ENCODE measurements at regions not wholly inside any gene's neighbourhood (a gene's known extent, or its start where the extent isn't known, plus 50 kb on each side); places are given as distances from the start of the nearest gene placed in this dataset.

DNA sequence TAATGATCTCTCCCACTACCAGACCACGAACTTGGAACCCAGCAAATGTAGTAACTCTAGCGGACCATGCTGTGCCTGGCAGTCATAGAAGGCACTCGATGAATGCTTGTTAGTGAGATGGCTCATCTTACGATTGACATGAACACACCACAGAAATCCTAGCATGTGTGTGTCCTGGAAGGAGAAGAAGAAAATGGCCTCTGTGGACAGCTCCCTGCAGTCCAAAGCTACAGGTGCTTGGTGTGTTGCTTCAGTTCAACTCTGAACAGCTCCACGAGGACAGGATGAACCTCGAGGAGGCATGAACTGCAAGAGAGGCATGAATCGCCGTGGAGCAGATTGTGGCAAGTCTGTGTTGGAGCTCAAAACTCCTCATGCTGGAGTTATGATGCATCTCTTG is 93.5 kb downstream of the KLF6 start:
- no peak for DNase-seq (ENCODE audit: low read depth)

DNA sequence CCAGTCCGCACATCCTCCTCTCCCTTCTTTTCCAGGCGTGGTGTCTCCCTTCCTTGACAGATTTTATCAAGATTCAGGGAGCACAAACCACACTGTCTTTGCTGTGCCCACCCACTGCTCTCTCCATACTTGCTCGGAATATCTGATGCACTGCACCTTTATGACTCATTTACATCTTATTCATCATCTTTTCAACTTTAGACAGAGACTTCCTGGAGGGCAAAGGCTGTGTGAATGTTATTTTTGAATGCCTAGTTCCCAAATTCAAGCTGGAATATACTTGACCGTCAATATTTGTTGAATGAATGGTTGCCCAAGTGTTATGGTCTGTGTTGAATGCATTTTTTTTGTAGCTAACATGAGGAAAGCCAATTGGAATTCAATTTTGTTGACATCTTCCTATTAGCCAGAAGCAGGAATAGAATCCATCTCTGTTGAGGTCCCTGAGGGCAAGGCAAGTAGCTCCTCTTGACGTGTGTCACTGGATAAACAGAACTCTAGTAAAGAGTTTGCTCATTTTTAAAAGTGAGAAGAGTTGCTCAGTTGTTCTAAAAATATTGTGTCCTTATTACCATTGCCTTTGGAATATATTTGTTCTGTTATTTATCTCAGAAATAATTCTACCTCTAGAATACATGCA is 95.0 kb downstream of the KLF6 start:
- DNase-seq (ENCODE audit: low read depth) = no peak

DNA sequence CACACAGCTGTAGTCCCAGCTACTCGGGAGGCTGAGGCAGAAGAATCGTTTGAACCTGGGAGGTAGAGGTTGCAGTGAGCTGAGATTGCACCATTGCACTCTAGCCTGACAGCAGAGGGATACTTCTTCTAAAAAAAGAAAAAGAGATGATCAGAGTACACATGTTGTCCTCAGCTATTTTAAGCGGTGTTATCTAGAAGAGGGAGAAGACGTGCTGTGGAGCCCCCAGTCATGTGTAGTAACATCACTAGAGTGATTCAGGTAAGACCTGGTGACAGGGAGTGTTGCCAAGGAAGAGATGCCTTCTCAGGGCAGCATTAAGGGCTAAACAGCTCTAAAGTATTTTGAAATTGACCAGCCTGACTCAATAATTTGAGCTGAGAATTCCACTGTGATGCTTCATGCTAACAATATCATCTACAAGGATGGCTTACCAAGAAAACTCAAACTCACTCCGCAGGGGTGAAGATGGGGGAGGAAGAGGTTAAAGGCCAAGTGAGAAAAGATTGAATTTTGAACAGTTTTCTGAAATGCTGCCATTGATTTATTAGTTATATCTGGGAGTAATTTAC is 97.4 kb downstream of the KLF6 start:
- no peak for DNase-seq (ENCODE audit: low read depth)

DNA sequence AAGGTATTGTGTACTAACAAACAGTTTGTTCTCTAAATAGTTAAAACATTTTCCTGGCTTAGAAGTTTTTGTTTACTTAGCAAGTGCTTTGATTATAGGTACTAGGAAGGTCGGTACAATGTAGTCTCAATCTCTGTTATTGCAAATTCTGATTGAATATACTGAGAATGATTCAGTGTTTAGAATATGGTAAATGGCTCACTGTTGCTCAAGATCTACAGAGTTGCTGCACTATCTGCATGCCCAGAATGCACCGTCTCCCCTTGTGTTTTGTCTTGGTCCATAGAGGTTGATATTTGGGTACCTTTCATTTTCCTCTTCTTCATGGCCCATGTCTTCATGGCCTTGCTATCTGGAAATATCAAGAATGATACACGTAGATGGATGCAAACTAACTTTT is 99.6 kb downstream of the KLF6 start:
- DNase-seq (ENCODE audit: low read depth) = no peak

DNA sequence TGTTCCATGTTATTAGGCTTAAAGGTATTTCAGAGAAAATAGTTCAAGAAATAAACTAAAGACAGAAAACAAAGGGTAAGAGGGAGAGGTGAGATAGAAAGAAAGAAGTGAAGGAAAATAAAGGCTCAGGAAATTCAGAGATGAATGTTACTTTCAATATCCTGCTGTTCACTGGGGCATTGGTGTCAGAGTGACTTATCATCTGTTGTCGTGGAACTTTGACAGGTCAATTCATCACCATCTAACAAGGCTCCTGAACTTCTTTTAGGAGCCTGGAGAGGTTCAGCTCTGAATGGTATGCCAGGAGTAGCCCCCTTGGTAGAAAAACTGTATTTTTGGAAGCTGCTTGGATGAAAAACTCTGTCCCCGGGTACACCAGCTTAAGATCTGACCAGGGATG is 100.1 kb downstream of the KLF6 start:
- no peak for DNase-seq (ENCODE audit: low read depth)

DNA sequence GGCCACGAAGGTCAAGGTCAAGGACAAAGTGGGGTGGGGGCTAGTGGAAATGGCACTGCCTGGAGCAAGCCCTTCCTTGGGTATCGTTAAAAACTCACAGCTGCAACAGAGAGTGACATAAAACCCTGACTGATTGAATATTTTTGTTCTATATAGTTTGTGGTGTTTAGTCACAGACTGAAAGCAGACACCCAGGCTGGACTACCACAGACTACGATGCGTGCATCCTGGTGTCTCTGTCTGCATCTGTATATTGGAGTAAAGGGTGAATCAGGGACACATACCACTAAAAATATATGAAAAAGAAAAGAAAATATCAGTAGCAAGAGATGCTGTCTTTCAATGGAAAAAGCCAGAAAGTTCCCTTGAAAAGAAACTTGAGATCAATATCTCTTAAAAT is 101.4 kb downstream of the KLF6 start:
- no peak for DNase-seq (ENCODE audit: low read depth)

DNA sequence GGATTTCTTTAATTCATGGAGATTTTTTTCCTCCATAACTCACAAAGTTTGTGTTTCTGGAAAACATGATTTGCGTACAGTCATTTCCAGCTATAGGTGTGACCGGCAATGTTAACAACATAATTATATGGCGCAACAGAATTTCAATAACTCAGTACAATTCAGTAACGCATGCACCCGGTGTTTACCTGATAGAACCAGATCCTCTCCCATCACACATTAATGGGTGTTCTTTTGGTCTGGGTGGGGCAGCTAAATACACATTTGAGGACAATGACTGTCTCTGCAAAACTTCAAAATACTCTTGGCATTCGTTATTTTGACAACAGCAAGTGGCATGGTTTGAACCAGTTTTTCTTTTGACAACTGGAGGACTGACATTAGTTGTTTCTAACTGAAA is 102.3 kb downstream of the KLF6 start:
- no peak for DNase-seq (ENCODE audit: low read depth)

DNA sequence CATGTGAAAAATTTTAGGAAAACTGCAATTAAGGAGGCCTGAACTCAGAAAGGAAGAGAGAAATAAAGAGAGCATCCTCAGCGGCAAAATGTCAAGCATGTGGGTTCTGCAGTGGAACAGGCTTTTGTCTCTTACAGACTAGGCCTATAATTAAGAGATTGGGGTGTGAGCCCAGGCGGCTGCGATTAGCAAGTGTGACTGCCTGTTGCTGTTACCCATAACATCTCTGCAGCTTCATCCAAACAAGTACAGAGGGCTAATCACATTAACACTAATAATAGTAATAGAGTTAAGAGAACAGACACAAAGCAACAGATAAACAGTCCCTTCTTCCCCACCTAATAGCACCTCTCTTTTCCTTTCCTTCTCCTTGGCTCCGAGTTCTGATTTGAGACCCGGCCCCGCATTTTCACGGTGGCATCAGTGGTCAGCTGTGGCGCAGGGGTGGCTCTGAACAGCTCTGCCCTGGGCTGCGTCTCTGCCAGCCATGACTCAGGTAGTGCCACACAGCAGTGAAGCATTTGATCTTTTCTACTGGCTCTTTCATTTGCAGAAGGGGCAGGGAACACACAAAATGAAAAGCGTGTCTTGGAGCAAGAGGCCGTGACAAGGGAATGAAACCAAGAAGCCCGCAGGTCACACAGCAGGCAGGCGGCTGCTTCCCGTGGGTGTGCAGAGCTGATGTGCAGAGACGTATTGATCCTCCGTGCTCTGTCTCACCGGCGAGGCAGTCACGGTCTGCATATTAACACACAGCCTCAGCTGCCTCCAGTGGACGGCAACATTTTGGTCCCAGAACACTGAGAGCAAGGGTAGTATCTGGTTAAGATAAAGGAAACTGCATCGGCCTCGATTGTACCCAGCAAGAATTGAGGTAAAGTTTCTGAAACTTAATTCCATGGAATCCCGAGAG is 103.1 kb downstream of the KLF6 start:
- no peak for DNase-seq (ENCODE audit: low read depth)

DNA sequence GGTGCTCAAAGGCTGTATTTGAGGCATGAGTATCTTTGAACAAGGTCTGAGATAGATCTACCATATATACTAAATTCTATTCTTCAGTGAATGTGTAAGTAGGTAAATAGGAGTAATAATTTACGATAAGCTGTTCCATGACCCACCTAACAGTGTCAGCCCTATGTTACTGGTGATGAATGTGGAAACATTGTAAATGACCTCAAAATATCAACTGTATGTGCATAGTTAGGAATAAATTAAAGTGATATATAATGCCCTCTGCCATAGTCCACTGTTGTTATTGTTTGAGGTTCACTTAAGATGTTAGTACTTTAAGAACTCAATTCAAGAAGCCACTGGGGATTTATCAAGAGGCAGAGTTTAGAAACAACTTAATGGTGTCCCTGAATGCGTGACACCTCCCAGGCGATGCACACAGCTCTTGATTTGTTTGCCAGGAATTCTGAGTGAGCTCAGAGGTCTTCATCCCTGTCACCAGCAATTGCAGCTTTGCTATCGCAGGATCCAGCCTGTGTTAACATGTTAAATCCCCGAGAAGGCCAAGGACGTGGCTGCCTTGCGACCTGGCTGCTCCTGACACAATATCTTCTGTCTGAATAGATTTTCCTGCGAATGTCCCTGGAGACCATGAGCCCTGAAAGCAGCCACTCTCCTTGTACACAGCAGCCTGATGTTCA is 104.9 kb downstream of the KLF6 start:
- DNase-seq (ENCODE audit: low read depth) = no peak

DNA sequence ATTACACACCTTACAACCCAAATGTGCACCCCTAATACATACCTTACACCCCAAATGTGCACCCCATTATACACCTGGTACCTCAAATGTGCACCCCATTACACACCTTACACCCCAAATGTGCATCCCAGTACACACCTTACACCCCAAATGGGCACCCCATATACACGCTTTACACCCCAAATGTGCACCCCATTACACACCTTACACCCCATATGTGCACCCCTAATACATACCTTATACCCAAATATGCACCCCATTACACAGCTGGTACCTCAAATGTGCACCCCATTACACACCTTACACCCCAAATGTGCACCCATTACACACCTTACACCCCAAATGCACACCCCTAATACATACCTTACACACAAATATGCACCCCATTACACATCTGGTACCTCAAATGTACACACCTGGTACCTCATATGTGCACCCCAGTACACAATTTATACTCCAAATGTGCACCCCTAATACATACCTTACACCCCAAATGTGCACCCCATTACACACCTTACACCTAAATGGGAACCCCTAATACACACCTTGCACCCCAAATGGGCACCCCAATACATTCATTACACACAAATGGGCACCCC is 106.3 kb downstream of the KLF6 start:
- no peak for DNase-seq (ENCODE audit: low read depth)

DNA sequence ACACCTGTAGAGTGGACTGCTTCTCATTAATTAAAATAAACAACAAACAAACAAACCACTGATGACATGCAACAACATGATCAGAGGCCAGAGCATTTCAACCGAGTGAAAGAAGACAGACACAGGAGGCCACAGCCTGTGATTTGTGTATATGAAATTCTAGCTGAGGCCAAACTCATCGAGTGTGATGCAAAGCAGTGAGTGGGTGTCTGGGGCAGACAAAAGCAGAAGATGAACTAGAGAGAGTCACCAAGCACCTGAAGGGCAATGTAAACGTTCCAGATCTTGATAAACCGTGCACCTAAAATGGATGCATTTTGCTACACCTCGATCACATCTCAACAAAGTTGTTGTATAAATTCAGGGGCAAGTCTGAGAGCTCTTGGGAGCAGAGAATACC is 108.4 kb downstream of the KLF6 start:
- DNase-seq (ENCODE audit: low read depth) = no peak

DNA sequence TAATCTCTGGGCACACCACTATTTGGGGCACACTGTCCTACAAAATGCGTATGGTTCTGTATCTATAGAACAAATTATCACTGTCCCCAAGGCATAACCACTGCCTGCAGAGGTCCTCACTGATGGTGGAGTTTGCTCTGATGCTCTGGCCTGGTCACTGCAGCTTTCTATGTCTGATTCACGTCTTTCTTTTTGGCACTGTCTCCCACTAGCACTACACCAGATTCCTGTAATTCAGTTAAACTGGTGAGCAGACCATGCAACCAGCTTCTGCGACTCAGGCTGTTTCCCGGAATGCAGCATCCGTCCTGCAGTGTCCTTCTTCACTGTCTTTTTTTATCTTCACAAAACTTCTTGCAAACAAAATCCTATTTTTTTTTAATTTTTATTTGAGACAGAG is 112.8 kb downstream of the KLF6 start:
- DNase-seq (ENCODE audit: low read depth) = no peak

DNA sequence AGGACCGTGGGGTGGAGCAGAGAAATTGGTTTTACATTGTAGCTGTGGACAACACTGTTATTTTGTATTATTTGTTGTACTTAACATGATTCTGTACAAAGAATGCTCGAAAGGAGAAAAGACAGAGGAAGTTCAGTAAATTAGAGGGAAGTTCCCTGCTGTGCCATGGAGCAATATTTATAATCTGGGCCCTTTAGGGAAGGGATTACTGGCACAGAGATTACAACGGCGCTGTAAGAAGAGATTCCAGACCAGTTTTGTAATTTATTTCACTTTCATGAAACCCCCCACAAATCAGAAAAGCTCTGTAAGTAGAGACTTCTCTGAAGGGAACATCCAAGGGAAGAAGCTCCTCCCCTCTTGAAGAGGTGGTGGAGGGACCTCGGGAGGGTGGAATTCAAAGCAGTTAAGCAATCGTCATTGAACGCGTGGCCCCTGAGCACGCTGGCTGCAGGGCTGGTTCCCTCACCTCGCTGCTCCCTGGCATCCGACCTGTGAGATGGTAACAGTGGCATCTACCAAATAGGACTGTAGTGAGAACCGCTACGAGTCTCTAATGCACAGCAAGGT is 113.5 kb downstream of the KLF6 start:
- DNase-seq (ENCODE audit: low read depth) = no peak

DNA sequence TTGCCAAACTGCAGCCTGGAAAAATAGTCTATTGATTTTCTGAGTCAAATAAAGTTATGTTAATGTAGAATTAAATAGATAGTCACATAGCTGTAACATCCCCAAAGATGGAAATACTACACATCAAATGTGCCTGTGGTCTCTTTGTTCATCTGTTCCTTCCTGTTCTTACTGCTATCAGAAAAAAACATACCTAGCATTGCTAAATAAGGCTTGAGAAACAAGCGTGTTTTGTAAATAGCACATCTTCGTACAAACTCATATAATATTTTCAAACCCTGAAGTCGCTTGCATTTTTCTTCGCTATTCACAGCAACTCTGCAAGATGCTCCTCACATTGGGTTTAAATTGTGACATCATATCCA is 116.1 kb downstream of the KLF6 start:
- no peak for DNase-seq (ENCODE audit: low read depth)

DNA sequence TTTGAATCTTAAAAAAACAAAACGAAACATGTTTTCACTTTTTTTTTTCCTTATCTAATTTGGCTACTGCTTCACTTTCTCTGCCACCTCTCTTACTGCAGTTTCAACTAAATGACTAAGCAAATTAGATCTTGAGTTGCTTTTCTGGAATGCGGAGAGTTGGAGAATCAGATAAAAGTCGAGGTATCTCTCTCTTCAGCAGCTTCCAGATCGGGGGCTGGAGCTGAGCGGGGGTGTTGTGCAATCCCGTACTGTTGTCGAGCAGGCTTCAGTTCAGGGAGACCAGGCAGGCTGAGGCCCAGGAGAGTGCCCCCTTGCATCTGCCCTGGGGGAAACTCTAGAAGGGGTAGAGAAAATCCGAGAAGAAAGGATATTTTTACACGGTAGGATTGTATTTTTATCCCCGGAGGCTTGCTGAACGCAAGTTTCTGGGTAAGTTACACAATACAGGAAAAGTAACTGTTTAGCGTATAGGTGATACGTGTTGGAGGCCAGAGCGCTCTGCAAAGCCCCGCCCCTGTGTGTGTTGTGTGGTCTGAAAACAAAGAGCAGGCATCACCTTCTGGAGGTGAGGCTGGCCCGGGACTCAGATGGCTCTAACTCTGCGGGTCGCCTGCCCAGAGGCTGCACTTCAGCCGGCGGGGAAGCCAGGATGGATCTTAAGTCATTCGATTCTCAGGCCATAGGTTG is 116.6 kb downstream of the KLF6 start:
- no peak for DNase-seq (ENCODE audit: low read depth)

DNA sequence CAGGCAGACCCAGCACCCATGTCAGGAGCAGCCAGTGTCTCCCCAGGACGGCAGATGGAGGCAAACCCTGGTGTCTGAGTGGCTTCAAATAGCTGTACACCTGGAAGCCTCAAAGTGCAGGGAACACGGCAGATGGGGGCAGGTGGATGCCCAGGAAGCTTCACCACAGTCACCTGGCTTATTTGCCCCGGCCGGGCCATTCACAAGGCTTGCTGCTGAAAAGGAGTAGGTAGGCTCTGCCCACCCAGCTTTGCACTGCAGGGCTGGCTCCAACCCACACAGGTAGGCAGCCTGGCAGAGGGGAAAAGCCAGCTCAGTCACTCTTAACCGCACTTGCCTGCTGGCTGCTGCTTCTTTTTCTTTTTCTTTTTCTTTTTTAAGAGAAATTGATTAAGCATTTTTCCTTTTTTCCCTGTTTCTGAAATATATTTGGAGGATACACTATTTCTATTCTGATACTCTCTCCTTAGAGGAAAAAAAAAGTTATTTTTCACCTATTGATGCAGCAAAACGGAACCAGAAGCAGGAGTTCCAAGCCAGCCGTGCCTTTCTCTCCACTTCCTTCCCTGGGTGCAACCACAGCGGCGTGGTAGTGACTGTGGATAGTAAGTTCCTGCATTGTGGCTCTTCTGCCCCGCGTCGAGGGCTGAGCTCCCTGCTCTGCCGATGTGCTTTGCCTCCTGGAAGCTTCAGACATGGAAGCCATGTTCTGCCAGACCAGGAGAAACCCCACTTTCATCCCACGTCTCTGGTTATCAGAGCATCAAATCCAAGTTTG is 118.3 kb downstream of the KLF6 start:
- DNase-seq (ENCODE audit: low read depth) = no peak

DNA sequence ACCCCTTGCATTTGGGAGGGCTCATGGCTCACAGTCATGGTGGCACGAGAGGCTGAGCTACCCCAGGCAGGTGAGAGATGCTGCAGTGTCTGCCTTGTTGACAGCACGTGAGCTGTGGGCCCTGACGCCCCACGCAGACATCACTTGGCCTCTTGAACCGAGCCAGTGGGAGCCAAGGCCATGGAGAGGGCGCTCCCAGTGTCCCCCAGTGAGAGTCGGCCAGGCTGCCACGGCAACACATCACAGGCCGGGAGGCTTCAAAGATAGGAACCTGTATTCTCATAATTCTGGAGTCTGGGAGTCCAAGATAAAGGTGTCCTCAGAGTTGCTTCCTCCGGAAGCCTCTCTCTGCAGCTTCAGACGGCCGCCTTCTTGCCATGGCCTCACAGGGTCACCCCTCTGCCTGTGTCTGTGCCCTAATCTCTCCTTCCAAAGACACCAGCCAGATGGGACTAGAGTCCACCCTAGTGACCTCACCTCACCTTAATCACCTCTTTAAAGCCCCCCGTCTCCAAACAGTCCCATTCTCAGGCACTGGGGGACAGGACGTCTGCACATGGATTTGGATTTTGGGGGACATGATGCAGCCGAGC is 119.6 kb downstream of the KLF6 start:
- no peak for DNase-seq (ENCODE audit: low read depth)

DNA sequence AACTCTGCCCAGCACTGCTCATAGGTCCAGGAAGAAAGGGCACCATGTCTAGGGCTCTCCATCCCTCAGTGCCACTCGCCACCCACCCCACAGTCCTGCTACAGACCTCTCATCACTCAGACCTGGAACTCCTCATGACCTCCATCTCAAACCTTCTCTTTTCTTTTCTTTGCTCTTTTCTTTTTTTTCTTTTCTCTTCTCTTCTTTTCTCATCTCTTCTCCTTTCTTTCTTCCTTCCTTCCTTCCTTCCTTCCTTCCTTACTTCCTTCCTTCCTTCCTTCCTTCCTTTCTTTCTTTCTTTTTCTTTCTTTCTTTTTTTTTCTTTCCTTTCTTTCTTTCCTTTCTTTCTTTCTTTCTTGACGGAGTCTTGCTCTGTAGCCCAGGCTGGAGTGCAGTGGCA is 122.2 kb downstream of the KLF6 start:
- no peak for DNase-seq (ENCODE audit: low read depth)

DNA sequence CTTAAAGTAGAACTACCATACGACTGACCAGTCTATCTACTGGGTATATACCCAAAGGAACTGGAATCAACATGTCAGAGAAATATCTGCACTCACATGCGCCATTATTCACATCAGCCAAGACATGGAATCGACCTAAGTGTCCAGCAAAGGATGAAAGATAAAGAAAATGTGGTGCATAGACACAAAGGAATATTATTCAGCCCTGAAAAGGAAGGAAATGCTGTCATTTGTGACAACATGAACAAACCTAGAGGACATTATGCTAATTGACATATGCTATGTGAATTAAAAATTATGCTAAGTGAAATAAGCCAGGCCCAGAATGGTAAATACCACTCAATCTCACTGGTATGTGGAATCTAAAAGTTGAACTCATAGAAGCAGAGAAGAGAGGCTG is 123.7 kb downstream of the KLF6 start:
- no peak for DNase-seq (ENCODE audit: low read depth)

DNA sequence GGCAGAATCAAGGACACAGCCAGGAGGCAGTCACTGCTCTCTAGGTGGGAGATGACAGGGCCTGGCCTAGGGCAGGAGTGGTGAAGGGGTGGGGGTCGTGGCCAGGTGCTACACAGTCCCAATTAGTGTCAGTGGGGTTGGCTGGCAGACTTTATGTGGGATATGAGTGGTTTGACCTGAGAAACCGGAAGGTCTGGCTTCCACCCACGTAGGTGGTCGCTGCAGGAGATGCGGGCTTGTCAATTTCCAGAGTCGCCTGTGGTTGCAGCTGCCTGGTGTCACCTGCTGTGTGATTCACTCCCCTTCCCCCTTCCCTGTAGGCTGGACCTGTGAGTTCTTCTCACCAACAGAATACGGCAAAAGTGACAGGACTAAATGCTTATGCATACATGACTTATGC is 124.3 kb downstream of the KLF6 start:
- no peak for DNase-seq (ENCODE audit: low read depth)
